ENCODE measurements at regions not wholly inside any gene's neighbourhood (a gene's known extent, or its start where the extent isn't known, plus 50 kb on each side); places are given as distances from the start of the nearest gene placed in this dataset.

DNA sequence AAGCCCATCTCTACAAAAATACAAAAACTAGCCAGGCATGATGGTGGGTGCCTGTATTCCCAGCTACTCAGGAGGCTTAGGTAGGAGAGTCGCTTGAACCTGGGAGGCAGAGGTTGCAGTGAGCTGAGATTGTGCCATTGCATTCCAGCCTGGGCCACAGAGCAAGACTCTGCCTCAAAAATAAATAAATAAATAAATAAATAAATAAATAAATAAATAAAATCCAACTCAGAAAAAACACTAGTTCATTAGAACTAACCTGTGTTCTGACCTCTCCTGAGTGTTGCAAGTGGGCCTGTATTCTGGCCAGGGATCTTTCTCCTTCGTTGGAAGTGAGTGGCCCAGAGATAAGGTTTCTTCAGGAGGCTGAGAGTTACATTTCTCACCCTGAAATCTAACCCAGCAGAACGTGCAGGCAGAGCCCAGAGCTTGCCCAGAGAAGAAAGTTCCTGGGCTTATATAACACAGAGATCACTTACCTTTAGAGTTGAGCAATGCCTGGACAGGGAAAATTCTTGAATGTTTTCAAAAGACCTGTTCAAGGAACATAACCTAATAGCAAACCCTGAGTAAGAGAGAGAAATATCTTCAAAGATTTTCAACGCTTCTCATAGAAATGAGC is 583.9 kb downstream of the MCTP2 start:
- TF ChIP-seq POLR2AphosphoS5 (IDR thresholded peaks at IDR 0.05) (no peak), CTCF (IDR thresholded peaks at IDR 0.05) (no peak), POLR2A (IDR thresholded peaks at IDR 0.05) (no peak)
